Adrenal gland (tissue), 9 donors: ENCODE measurements at regions not wholly inside any gene's neighbourhood (a gene's known extent, or its start where the extent isn't known, plus 50 kb on each side); places are given as distances from the start of the nearest gene placed in this dataset.

Experiments
- DNase-seq, 7 donors: peaks; one replicate each; pipeline ENCODE4 v3.0.0-alpha.2; 2019 to 2020
- H3K27ac ChIP-seq, 5 donors: fragments of 200-600 bp; sonication (generic) in 4 of 5; 1 replicate in 3 of 5; 2 replicates in 2 of 5; pipeline versions ENCODE4 v1.5.1 to v1.8.0; 2016 to 2020; ENCODE audit warnings: mild to moderate bottlenecking in 1 of 5
- H3K27me3 ChIP-seq: fragments of 200-600 bp; 2 replicates; pipeline ENCODE4 v1.8.0; 2021
- H3K36me3 ChIP-seq, 2 donors: fragments of 200-600 bp; replicated peaks in 1 of 2; 1 replicate in 1 of 2; 2 replicates in 1 of 2; pipeline versions ENCODE4 v1.5.1 to v1.8.0; 2018 to 2022
- H3K4me1 ChIP-seq, 2 donors: fragments of 200-600 bp; replicated peaks in 1 of 2; 1 replicate in 1 of 2; 2 replicates in 1 of 2; pipeline versions ENCODE4 v1.5.1 to v1.8.0; 2018 to 2021
- H3K4me3 ChIP-seq, 4 donors: fragments of 200-600 bp; sonication (generic) in 3 of 4; one replicate each; pipeline ENCODE4 v1.5.1; 2016 to 2018
- H3K9me3 ChIP-seq, 3 donors: fragments of 200-600 bp; sonication (generic) in 1 of 3; replicated peaks in 1 of 3; 1 replicate in 2 of 3; 2 replicates in 1 of 3; pipeline versions ENCODE4 v1.5.1 to v1.8.0; 2016 to 2021
- POLR2A ChIP-seq, 2 donors: fragments of 450-650 bp; IDR thresholded peaks; one replicate each; pipeline ENCODE4 v1.6.1; 2017; ENCODE audit warnings: antibody characterized with exemption in 2 of 2, mild to moderate bottlenecking in 2 of 2, moderate library complexity in 1 of 2
- WGBS, 4 donors: extraction: QIAGEN DNeasy Blood & Tissue Kit in 2 of 4; methylation state at CpG; one replicate each; pipeline versions ENCODE4 v1.1.5 to v1.1.7; 2013 to 2017; 5-methylcytosine and 5-hydroxymethylcytosine counted together
- intact Hi-C, 2 donors: fragments of 100-400 bp; cut with DNase I; formaldehyde crosslinking; loops; one replicate each; pipeline versions ENCODE4 v1.14.1 to v1.15.0; 2022 to 2023
- TF ChIP-seq, protein P1 (sequence below), 6 experiments: fragments of 450-650 bp in 4 of 6; fragments of 200-600 bp in 2 of 6; sonication (generic) in 1 of 6; IDR thresholded peaks; 1 replicate in 5 of 6; 2 replicates in 1 of 6; pipeline versions ENCODE4 v1.5.1 to v1.8.0; 2016 to 2021; ENCODE audit warnings: antibody characterized with exemption in 6 of 6, mild to moderate bottlenecking in 2 of 6, moderate library complexity in 1 of 6
- donor health status: healthy with polysubstance abuse.
- donor health status: Bipolar disorder and iron deficiency.
- donor health status: DM: yes; HTN: yes; CAD: no.
- donor health status: DM: no; HTN: no; CAD: no.
- donor health status: DM: no; HTN: no; CAD: no.

DNA sequence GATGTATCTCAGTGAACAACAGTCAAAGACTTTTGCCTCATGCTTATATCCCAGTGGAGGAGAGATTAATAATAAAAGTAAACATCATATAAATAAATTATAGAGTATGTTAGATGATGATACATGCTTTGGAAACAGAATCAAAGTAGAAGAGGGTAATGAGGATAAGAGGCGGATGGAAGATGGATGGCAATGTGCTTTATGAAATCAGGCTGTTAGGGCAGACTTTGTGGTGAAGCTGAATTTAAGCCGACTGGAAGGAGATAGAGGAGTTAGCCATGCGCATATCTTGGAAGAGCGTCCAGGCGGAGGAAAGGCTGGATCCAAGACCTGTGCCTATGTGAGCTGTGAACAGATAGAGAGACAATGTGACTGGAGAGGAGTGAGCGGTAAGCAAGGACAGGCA is 74.9 kb upstream of the GUCY1A1 start:
- no peak for DNase-seq
- 85 to 93% (median 91%) methylated on average over 6 of the region's 6 CpGs for WGBS, 4 donors
- TF ChIP-seq, protein P1, sequence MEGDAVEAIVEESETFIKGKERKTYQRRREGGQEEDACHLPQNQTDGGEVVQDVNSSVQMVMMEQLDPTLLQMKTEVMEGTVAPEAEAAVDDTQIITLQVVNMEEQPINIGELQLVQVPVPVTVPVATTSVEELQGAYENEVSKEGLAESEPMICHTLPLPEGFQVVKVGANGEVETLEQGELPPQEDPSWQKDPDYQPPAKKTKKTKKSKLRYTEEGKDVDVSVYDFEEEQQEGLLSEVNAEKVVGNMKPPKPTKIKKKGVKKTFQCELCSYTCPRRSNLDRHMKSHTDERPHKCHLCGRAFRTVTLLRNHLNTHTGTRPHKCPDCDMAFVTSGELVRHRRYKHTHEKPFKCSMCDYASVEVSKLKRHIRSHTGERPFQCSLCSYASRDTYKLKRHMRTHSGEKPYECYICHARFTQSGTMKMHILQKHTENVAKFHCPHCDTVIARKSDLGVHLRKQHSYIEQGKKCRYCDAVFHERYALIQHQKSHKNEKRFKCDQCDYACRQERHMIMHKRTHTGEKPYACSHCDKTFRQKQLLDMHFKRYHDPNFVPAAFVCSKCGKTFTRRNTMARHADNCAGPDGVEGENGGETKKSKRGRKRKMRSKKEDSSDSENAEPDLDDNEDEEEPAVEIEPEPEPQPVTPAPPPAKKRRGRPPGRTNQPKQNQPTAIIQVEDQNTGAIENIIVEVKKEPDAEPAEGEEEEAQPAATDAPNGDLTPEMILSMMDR (IDR thresholded peaks at IDR 0.05), result no peak
- TF ChIP-seq POLR2A (IDR thresholded peaks at IDR 0.05), result no peak

DNA sequence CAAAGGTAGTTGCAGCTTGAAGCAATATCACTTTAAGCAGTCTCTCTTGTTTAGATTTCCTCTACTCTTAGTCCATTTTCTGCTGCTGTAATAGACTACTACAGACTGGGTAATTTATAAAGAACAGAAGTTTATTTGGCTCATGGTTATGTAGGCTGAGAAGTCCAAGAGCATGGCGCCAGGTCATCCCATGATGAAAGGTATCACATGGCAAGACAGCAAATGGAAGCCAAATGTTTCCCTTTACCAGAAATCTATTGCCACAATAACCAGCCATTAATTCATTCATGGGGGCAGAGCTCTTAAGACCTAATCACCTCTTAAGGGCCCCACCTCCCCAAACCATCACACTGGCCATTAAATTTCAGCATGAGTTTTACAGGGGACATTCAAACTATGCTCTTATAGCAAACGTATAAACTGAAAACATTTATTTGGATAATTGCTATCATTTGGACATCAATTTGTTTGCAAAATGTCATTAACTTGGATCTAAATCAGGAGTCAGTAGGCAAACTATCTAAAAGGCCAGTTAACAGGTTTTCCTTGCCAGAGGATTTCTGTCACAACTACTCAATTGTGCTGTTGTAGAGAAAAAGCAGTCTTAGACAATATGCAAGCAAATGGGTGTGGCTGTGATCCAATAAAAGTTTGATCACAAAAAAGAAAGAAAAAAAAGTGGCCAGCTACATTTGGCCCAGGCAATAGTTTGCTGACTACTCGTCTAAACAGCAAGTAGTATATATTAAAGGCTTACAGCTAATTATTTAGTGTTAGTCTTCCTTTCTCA is 75.7 kb upstream of the GUCY1A1 start:
- Histone ChIP-seq H3K36me3 (no peaks in the 10 kb centered on the region), H3K4me3 (no peak overlapping the region), H3K9me3 (no peaks in the 10 kb centered on the region), H3K27ac (no peak overlapping the region), H3K27me3 (no peaks in the 10 kb centered on the region), H3K4me1 (no peaks in the 10 kb centered on the region)
- intact Hi-C loops, result no loop called here
- DNase-seq, result no peak
- TF ChIP-seq, protein P1 (IDR thresholded peaks at IDR 0.05), result no peak
- no peak for TF ChIP-seq POLR2A (IDR thresholded peaks at IDR 0.05)
- WGBS, 4 donors, result 68 to 76% (median 71%) methylated on average over 3 of the region's 3 CpGs

More for the DNA sequence above, 74.9 kb upstream of the GUCY1A1 start:
- intact Hi-C loops, result no loop called here
- Histone ChIP-seq H3K4me3 (no peak overlapping the region), H3K4me1 (no peaks in the 10 kb centered on the region), H3K27ac (no peak overlapping the region), H3K36me3 (no peaks in the 10 kb centered on the region), H3K9me3 (no peaks in the 10 kb centered on the region), H3K27me3 (no peaks in the 10 kb centered on the region)

DNA sequence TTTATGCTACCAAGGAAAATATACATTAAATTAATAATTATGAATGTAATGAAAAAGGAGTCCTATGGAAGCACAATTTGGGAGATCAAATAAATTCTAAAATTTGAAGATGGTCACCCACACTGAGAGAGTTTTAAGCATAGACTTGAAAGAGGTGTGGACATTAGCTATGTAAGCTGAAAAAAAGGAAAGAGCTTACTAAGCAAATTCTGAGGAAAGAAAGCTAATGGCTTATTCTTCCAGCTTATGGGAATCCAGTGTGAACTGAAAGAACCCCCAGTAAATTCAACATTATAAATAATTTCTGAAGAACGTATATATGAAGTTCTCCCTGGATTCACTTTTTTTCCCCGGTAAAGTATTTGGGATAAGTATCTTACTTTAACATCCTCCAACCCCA is 78.2 kb upstream of the GUCY1A1 start:
- Histone ChIP-seq H3K9me3 (no peaks in the 10 kb centered on the region), H3K4me1 (no peaks in the 10 kb centered on the region), H3K27ac (no peak overlapping the region), H3K36me3 (no peaks in the 10 kb centered on the region), H3K27me3 (no peaks in the 10 kb centered on the region), H3K4me3 (no peak overlapping the region)
- 75 to 84% (median 80%) methylated on average over 2 of the region's 2 CpGs for WGBS, 4 donors
- DNase-seq, result no peak
- TF ChIP-seq, protein P1 (IDR thresholded peaks at IDR 0.05), result no peak
- no peak for TF ChIP-seq POLR2A (IDR thresholded peaks at IDR 0.05)
- intact Hi-C loops, result no loop called here

DNA sequence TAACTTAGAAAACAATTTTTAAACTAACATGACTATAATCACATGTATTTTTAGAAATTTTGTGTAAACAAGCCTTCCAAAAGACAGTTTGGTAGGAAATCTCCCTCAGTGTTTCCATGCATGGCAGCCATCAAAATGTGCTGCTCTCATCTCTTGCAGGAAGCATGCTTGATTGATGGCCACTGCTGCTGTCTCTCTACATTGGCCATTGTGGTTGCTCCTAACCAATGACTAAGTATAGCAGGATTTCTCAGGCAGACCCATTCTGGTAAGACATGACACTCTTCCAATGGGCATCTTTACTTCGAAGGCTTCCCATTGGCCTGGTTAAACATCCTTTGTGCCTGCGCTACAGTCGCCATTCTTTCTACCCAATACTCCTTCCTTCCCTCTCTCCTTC is 78.9 kb upstream of the GUCY1A1 start:
- no peaks in the 10 kb centered on the region for H3K4me1 ChIP-seq
- H3K36me3 ChIP-seq, result no peaks in the 10 kb centered on the region
- no peaks in the 10 kb centered on the region for H3K9me3 ChIP-seq
- WGBS, 4 donors, result 89 to 90% (median 89%) methylated on average over 3 of the region's 3 CpGs
- no peaks in the 10 kb centered on the region for H3K27me3 ChIP-seq
- H3K27ac ChIP-seq, result no peak overlapping the region
- no peak for TF ChIP-seq POLR2A (IDR thresholded peaks at IDR 0.05)
- TF ChIP-seq, protein P1 (IDR thresholded peaks at IDR 0.05), result no peak
- intact Hi-C loops, result no loop called here
- H3K4me3 ChIP-seq, result no peak overlapping the region
- DNase-seq, result no peak
